ENCODE measurements at regions not wholly inside any gene's neighbourhood (a gene's known extent, or its start where the extent isn't known, plus 50 kb on each side); places are given as distances from the start of the nearest gene placed in this dataset.

DNA sequence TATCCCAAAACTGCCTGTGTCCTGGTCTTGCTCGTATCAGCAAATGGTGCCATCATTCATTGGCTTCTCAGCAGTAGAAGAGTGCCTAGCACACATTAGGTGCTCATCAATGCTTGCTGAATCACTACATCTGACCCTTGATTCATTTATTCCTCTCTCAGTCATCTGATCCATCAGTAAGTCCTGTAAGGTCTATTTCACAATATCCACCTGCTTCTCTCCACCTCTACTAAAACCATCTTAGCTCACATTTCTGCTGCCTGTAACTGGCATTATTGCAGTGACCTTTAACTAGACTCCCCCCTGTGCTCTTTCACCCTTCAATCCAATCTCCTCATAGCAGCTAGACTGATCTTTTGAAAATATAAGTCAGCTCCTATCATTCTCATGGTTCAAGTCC lies 387.6 kb upstream of the SPRED2 start:
- Histone ChIP-seq H2AFZ (ENCODE audit: low read depth) (no peak overlapping the region), H4K20me1 (ENCODE audit: insufficient read depth) (no peaks in the 10 kb centered on the region), H3K9ac (no peak overlapping the region), H3K4me3 (ENCODE audit: low read depth in 2 of 2, low read length in 1 of 2) (no peak overlapping the region), H3K79me2 (ENCODE audit: insufficient read depth) (no peaks in the 10 kb centered on the region), H3K9me3 (no peaks in the 10 kb centered on the region), H3K9me2 (no peaks in the 10 kb centered on the region), H3K4me2 (no peak overlapping the region), H3K36me3 (replicated peaks in 1 of 2; ENCODE audit: control insufficient read depth in 1 of 2, insufficient read depth in 2 of 2, low read length in 1 of 2) (no peaks in the 10 kb centered on the region), H3K27ac (ENCODE audit: low read depth in 2 of 2, low read length in 1 of 2) (no peak overlapping the region), H3K4me1 (ENCODE audit: control insufficient read depth in 1 of 2, insufficient read depth in 2 of 2, low read depth in 1 of 2, low read length in 1 of 2) (no peaks in the 10 kb centered on the region), H3K27me3 (ENCODE audit: insufficient read depth) (no peaks in the 10 kb centered on the region), H3F3A (replicated peaks; ENCODE audit: insufficient read depth) (no peaks in the 10 kb centered on the region)
- ChIA-PET POLR2A (no interaction called here), CTCF (no interaction called here)
- TF ChIP-seq YY1 (IDR thresholded peaks at IDR 0.05; ENCODE audit: low read depth), result no peak
- TF ChIP-seq, protein P1, sequence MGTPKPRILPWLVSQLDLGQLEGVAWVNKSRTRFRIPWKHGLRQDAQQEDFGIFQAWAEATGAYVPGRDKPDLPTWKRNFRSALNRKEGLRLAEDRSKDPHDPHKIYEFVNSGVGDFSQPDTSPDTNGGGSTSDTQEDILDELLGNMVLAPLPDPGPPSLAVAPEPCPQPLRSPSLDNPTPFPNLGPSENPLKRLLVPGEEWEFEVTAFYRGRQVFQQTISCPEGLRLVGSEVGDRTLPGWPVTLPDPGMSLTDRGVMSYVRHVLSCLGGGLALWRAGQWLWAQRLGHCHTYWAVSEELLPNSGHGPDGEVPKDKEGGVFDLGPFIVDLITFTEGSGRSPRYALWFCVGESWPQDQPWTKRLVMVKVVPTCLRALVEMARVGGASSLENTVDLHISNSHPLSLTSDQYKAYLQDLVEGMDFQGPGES (IDR thresholded peaks at IDR 0.05; ENCODE audit: low read depth, low read length), result no peak
- 7% methylated on average over 1 of the region's 1 CpG for WGBS (ENCODE audit: low lambda C conversion rate)
- no peak for DNase-seq

DNA sequence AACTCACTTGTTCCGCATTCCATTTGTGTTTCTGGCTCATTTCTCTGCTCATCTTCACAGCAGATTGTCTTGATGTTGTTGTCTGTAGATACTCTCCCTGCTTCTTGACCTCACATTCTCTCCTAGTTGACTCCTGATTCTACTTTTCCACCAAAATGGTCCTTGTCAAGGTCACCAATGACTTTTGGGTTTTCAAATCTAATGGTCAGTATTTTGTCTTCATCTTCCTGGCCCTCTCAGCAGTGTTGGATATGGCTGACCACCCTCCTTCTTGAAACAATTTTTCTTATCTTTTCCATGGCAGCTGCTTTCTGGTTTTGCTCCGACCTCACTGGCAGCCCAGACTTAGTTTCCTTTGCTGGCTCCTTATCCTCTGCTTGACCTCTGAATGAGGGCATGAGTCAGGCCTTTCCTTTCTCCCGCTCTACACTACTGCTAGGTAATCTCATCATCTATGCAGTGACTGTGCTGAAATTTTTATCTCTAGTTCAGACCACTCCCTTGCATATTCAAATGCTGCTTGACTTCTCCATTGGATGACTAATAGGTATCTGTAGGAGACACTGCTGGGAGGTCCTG lies 386.6 kb upstream of the SPRED2 start:
- Histone ChIP-seq H4K20me1 (ENCODE audit: insufficient read depth) (no peaks in the 10 kb centered on the region), H2AFZ (ENCODE audit: low read depth) (no peak overlapping the region), H3K36me3 (replicated peaks in 1 of 2; ENCODE audit: control insufficient read depth in 1 of 2, insufficient read depth in 2 of 2, low read length in 1 of 2) (no peaks in the 10 kb centered on the region), H3K9me2 (no peaks in the 10 kb centered on the region), H3K79me2 (ENCODE audit: insufficient read depth) (no peaks in the 10 kb centered on the region), H3K27me3 (ENCODE audit: insufficient read depth) (no peaks in the 10 kb centered on the region), H3K27ac (ENCODE audit: low read depth in 2 of 2, low read length in 1 of 2) (no peak overlapping the region), H3K9ac (no peak overlapping the region), H3K9me3 (no peaks in the 10 kb centered on the region), H3K4me3 (ENCODE audit: low read depth in 2 of 2, low read length in 1 of 2) (no peak overlapping the region), H3K4me2 (no peak overlapping the region), H3K4me1 (ENCODE audit: control insufficient read depth in 1 of 2, insufficient read depth in 2 of 2, low read depth in 1 of 2, low read length in 1 of 2) (no peaks in the 10 kb centered on the region), H3F3A (replicated peaks; ENCODE audit: insufficient read depth) (no peaks in the 10 kb centered on the region)
- 23% methylated on average over 3 of the region's 3 CpGs for WGBS (ENCODE audit: low lambda C conversion rate)
- TF ChIP-seq EP300 (IDR thresholded peaks at IDR 0.05; ENCODE audit: borderline replicate concordance in 1 of 2, low read depth in 1 of 2, low read length in 1 of 2) (no peak), EZH2phosphoT487 (IDR thresholded peaks at IDR 0.05; ENCODE audit: borderline replicate concordance, low read depth) (no peak), NFIC (IDR thresholded peaks at IDR 0.05; ENCODE audit: borderline replicate concordance) (no peak), ELF1 (IDR thresholded peaks at IDR 0.05) (no peak), RFX5 (IDR thresholded peaks at IDR 0.05; ENCODE audit: low read length) (no peak), TAF1 (IDR thresholded peaks at IDR 0.05; ENCODE audit: borderline replicate concordance, low read depth, low read length) (no peak)
- TF ChIP-seq, protein P2, sequence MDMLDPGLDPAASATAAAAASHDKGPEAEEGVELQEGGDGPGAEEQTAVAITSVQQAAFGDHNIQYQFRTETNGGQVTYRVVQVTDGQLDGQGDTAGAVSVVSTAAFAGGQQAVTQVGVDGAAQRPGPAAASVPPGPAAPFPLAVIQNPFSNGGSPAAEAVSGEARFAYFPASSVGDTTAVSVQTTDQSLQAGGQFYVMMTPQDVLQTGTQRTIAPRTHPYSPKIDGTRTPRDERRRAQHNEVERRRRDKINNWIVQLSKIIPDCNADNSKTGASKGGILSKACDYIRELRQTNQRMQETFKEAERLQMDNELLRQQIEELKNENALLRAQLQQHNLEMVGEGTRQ (IDR thresholded peaks at IDR 0.05; ENCODE audit: borderline replicate concordance, low read depth, low read length), result no peak
- TF ChIP-seq, protein P3, sequence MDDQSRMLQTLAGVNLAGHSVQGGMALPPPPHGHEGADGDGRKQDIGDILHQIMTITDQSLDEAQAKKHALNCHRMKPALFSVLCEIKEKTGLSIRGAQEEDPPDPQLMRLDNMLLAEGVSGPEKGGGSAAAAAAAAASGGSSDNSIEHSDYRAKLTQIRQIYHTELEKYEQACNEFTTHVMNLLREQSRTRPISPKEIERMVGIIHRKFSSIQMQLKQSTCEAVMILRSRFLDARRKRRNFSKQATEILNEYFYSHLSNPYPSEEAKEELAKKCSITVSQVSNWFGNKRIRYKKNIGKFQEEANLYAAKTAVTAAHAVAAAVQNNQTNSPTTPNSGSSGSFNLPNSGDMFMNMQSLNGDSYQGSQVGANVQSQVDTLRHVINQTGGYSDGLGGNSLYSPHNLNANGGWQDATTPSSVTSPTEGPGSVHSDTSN (IDR thresholded peaks at IDR 0.05), result no peak
- no peak for DNase-seq
- ChIA-PET CTCF (no interaction called here), POLR2A (no interaction called here)
